ENCODE measurements at regions not wholly inside any gene's neighbourhood (a gene's known extent, or its start where the extent isn't known, plus 50 kb on each side); places are given as distances from the start of the nearest gene placed in this dataset.

- no peak for TF ChIP-seq CTCF (IDR thresholded peaks at IDR 0.05)
- TF ChIP-seq POLR2A (IDR thresholded peaks at IDR 0.05) = no peak
Measured at GRCh38 chr3:95240395-95240794, 1177.5 kb downstream of the NSUN3 start.

Data from body of pancreas (tissue), 4 donors.